Lung (tissue), 9 donors: ENCODE measurements at regions not wholly inside any gene's neighbourhood (a gene's known extent, or its start where the extent isn't known, plus 50 kb on each side); places are given as distances from the start of the nearest gene placed in this dataset.
"Not testable (repeated sequence)": the region's sequence is repeated elsewhere in the genome, so short reads cannot be mapped to it uniquely, and the experiment has no call there.

Experiments used
- ATAC-seq: fragments of 200-7000 bp; cut with Tn5 transposase; one replicate; pipeline ENCODE4 v1.9.1; 2020; ENCODE audit warnings: moderate number of reproducible peaks; ENCODE audit not compliant: insufficient read depth, low FRiP score
- DNase-seq, 3 donors: peaks; one replicate each; pipeline ENCODE4 v3.0.0-alpha.2; 2013 to 2017
- H3K27ac ChIP-seq, 2 donors: one replicate each; pipeline ENCODE4 v1.5.1; 2013; ENCODE audit warnings: mild to moderate bottlenecking in 2 of 2, moderate library complexity in 2 of 2, control low read depth in 1 of 2, inconsistent platforms in 1 of 2, low read depth in 1 of 2, low read length in 1 of 2
- H3K27me3 ChIP-seq, 3 donors: one replicate each; pipeline ENCODE4 v1.5.1; 2013; ENCODE audit warnings: low read length in 2 of 3; ENCODE audit not compliant: control insufficient read depth in 3 of 3, insufficient read depth in 3 of 3
- H3K36me3 ChIP-seq, 4 donors: one replicate each; pipeline ENCODE4 v1.5.1; 2013; ENCODE audit warnings: low read length in 4 of 4, mild to moderate bottlenecking in 1 of 4, moderate library complexity in 1 of 4; ENCODE audit not compliant: control insufficient read depth in 4 of 4, insufficient read depth in 4 of 4
- H3K4me1 ChIP-seq, 5 donors: one replicate each; pipeline ENCODE4 v1.5.1; 2013; ENCODE audit warnings: low read length in 5 of 5, mild to moderate bottlenecking in 2 of 5, moderate library complexity in 1 of 5; ENCODE audit not compliant: control insufficient read depth in 5 of 5, insufficient read depth in 5 of 5
- H3K4me3 ChIP-seq: one replicate; pipeline ENCODE4 v1.5.1; 2013; ENCODE audit warnings: mild to moderate bottlenecking, control low read depth, moderate library complexity
- H3K9ac ChIP-seq, 2 donors: one replicate each; pipeline ENCODE4 v1.5.1; 2013; ENCODE audit warnings: low read length in 2 of 2, control low read depth in 1 of 2; ENCODE audit not compliant: insufficient read depth in 1 of 2
- H3K9me3 ChIP-seq, 4 donors: one replicate each; pipeline ENCODE4 v1.5.1; 2013; ENCODE audit warnings: low read length in 3 of 4, mild to moderate bottlenecking in 1 of 4, moderate library complexity in 1 of 4; ENCODE audit not compliant: control insufficient read depth in 4 of 4, insufficient read depth in 3 of 4
- WGBS, 2 donors: extraction: QIAGEN DNeasy Blood & Tissue Kit; methylation state at CpG; one replicate each; pipeline ENCODE4 v1.1.7; 2013; 5-methylcytosine and 5-hydroxymethylcytosine counted together
- donor health status: Bipolar disorder and iron deficiency.
- donor health status: healthy.
- donor health status: DM: yes; HTN: yes; CAD: no.

GRCh38 chr7:76971201-76971600, 61.0 kb downstream of the SPDYE17 start:
- H3K9me3 ChIP-seq, H3K9ac ChIP-seq, H3K27me3 ChIP-seq, DNase-seq, H3K36me3 ChIP-seq, H3K27ac ChIP-seq, H3K4me3 ChIP-seq, ATAC-seq, H3K4me1 ChIP-seq: not testable (repeated sequence)
- 96 to 100% methylated on average over 2 of the region's 6 CpGs for WGBS, 2 donors

DNA sequence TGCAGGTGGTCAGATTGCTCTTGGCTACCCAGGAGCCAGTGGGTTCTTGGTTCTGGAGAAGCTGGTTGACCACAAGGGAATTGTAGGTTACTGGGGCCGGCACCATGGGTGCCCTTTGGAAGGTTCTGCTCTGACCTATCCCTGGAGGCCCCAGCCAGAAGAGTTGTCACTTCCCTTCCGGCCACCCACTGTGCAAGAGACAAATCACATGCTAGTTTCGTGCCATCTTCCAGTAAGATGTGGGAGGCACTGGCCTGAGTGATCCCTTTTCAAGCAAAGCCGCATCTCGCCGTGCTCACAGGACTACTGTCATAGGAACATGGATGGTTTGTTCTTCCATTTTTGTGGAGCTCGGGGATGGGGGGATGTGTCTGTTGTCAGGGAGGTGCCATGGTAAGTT, 62.3 kb downstream of the SPDYE17 start:
- DNase-seq, H3K27ac ChIP-seq, H3K4me1 ChIP-seq, H3K9ac ChIP-seq, H3K36me3 ChIP-seq, H3K9me3 ChIP-seq, H3K4me3 ChIP-seq, H3K27me3 ChIP-seq: not testable (repeated sequence)
- peak; percentile 47 for ATAC-seq
- WGBS, 2 donors, result 88 to 100% methylated on average over 2 to 7 of the region's 7 CpGs

GRCh38 chr7:76965731-76966548, 66.2 kb downstream of the SPDYE17 start:
- WGBS, 2 donors, result 65 to 96% methylated on average over 3 to 10 of the region's 17 CpGs
- not testable (repeated sequence) for H3K27me3 ChIP-seq, ATAC-seq, H3K36me3 ChIP-seq, H3K27ac ChIP-seq, H3K9me3 ChIP-seq, H3K4me1 ChIP-seq, DNase-seq, H3K9ac ChIP-seq, H3K4me3 ChIP-seq

- H3K4me1 ChIP-seq, H3K27me3 ChIP-seq, H3K9ac ChIP-seq, H3K4me3 ChIP-seq, H3K36me3 ChIP-seq, ATAC-seq, DNase-seq, H3K27ac ChIP-seq, H3K9me3 ChIP-seq: not testable (repeated sequence)
- WGBS, 2 donors, result no CpG with 5 or more reads among the region's 8 CpGs
Observed at GRCh38 chr7:76964050-76964449, 68.1 kb downstream of the SPDYE17 start.

DNA sequence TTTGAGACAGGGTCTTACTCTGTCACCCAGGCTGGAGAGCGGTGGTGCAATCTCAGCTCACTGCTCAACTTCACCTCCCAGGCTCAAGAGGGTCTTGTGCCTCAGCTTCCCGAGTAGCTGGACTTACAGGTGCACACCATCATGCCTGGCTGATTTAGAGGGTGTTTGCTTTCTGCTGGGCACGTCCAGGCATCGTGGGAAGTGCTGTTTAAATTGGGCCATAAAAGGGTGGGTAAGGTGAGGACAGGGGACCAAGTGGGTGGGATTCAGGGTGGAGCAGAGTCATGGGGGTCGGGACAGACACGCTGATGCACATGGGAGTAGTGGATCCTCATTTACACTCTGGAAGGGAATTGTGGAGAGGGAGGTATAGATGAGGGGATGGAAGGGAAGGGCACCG, 69.1 kb downstream of the SPDYE17 start:
- not testable (repeated sequence) for H3K27ac ChIP-seq, H3K36me3 ChIP-seq, H3K9me3 ChIP-seq, DNase-seq, H3K4me1 ChIP-seq, H3K4me3 ChIP-seq, H3K27me3 ChIP-seq, H3K9ac ChIP-seq, ATAC-seq
- 83 to 87% methylated on average over 4 of the region's 7 CpGs for WGBS, 2 donors

- not testable (repeated sequence) for H3K27ac ChIP-seq, H3K4me3 ChIP-seq, ATAC-seq, H3K9ac ChIP-seq, DNase-seq, H3K27me3 ChIP-seq, H3K36me3 ChIP-seq, H3K9me3 ChIP-seq, H3K4me1 ChIP-seq
- no CpG with 5 or more reads among the region's 16 CpGs for WGBS, 2 donors
Observed at GRCh38 chr7:76960400-76960986, 71.7 kb downstream of the SPDYE17 start.

GRCh38 chr7:76959573-76960399, 72.4 kb downstream of the SPDYE17 start:
- H3K4me1 ChIP-seq, H3K27me3 ChIP-seq, H3K36me3 ChIP-seq, H3K9ac ChIP-seq, H3K9me3 ChIP-seq, DNase-seq, H3K4me3 ChIP-seq, H3K27ac ChIP-seq: not testable (repeated sequence)
- ATAC-seq, result peak; percentile 99
- WGBS, 2 donors, result 1% methylated on average over 12 of the region's 69 CpGs; no CpG with 5 or more reads in 1 of the 2 donors

- H3K27me3 ChIP-seq, H3K9ac ChIP-seq, ATAC-seq, H3K4me3 ChIP-seq, H3K9me3 ChIP-seq, DNase-seq, H3K4me1 ChIP-seq, H3K36me3 ChIP-seq, H3K27ac ChIP-seq: not testable (repeated sequence)
- 55% methylated on average over 1 of the region's 5 CpGs; no CpG with 5 or more reads in 1 of the 2 donors for WGBS, 2 donors
Observed at GRCh38 chr7:76956531-76956930, 75.6 kb downstream of the SPDYE17 start.
